GM12878 (cell line): ENCODE measurements at regions not wholly inside any gene's neighbourhood (a gene's known extent, or its start where the extent isn't known, plus 50 kb on each side); places are given as distances from the start of the nearest gene placed in this dataset.

Source experiments
- ATAC-seq: fragments of 200-7000 bp; cut with Tn5 transposase; 3 replicates; pipeline ENCODE4 v1.9.1; 2020; ENCODE audit warnings: mild to moderate bottlenecking, moderate library complexity
- BruUV-seq: library from RNA; stranded (reverse); fragments of 400-500 nt; replicated peaks from 2 replicates; lab custom pipeline; 2021; lab: Mats Ljungman, UMichigan
- CTCF ChIA-PET: fragments of 300-600 bp; sonication (Branson Sonifier 250); formaldehyde crosslinking; extraction: SDS; loops from one replicate; lab custom pipeline; 2021; ENCODE audit warnings: inconsistent platforms; lab: Yijun Ruan, JAX
- POLR2A ChIA-PET: fragments of 350-600 bp; formaldehyde crosslinking; extraction: SDS; loops from one replicate; lab custom pipeline; 2021; ENCODE audit warnings: inconsistent platforms; lab: Charles Lee
- RAD21 ChIA-PET: fragments of 300-600 bp; sonication (Branson Sonifier 250); formaldehyde crosslinking; loops from one replicate; lab custom pipeline; 2023; ENCODE audit warnings: antibody characterized with exemption; ENCODE audit not compliant: unreplicated experiment; lab: Charles Lee
- SMC1A ChIA-PET: fragments of 300-600 bp; sonication (Branson Sonifier 250); formaldehyde crosslinking; loops from one replicate; lab custom pipeline; 2023; ENCODE audit not compliant: unreplicated experiment, uncharacterized antibody; lab: Charles Lee
- DNase-seq: peaks from one replicate; pipeline ENCODE4 v3.0.0-alpha.2; 2011; ENCODE audit warnings: low read depth, low spot score
- FAIRE-seq: peaks from 3 replicates; lab custom pipeline; 2011; peaks lifted over from hg19 to GRCh38; lab: Jason Lieb, UNC
- H2AFZ ChIP-seq: 2 replicates; pipeline ENCODE4 v1.6.0; 2011; ENCODE audit warnings: low read depth, low read length, control low read depth; ENCODE audit not compliant: control insufficient read depth
- H3K27ac ChIP-seq: 2 replicates; pipeline ENCODE4 v1.5.1; 2011; ENCODE audit warnings: control low read depth; ENCODE audit not compliant: control insufficient read depth, insufficient read depth
- H3K27me3 ChIP-seq, 2 experiments: replicated peaks in 1 of 2; 2 replicates each; pipeline versions ENCODE4 v1.6.0 to v1.6.1; 2011; ENCODE audit warnings: low read length in 1 of 2; ENCODE audit not compliant: control insufficient read depth in 2 of 2, insufficient read depth in 2 of 2
- H3K36me3 ChIP-seq, 2 experiments: 2 replicates each; pipeline ENCODE4 v1.5.1; 2011; ENCODE audit warnings: low read length in 1 of 2; ENCODE audit not compliant: control insufficient read depth in 2 of 2, insufficient read depth in 2 of 2
- H3K4me1 ChIP-seq: 2 replicates; pipeline ENCODE4 v1.6.1; 2011; ENCODE audit warnings: mild to moderate bottlenecking, low read length, moderate library complexity, mixed read lengths; ENCODE audit not compliant: control insufficient read depth, insufficient read depth
- H3K4me2 ChIP-seq: 2 replicates; pipeline ENCODE4 v1.6.0; 2011; ENCODE audit warnings: control low read depth; ENCODE audit not compliant: control insufficient read depth, insufficient read depth
- H3K4me3 ChIP-seq: fragments of 200-600 bp; sonication (generic); 2 replicates; pipeline ENCODE4 v1.5.1; 2016
- H3K79me2 ChIP-seq: 2 replicates; pipeline ENCODE4 v1.6.0; 2011; ENCODE audit warnings: low read length; ENCODE audit not compliant: control insufficient read depth, insufficient read depth
- H3K9ac ChIP-seq: 2 replicates; pipeline ENCODE4 v1.8.0; 2011; ENCODE audit warnings: low read length, control low read depth, mixed read lengths; ENCODE audit not compliant: control insufficient read depth, insufficient read depth
- H3K9me3 ChIP-seq: replicated peaks from 3 replicates; pipeline ENCODE4 v1.5.1; 2011; ENCODE audit warnings: mild to moderate bottlenecking, low read length; ENCODE audit not compliant: control insufficient read depth, insufficient read depth
- H4K20me1 ChIP-seq: 2 replicates; pipeline ENCODE4 v1.6.0; 2011; ENCODE audit not compliant: control insufficient read depth, insufficient read depth
- ATF7 ChIP-seq: fragments of 450-650 bp; IDR thresholded peaks from 2 replicates; pipeline ENCODE4 v1.6.1; 2016; ENCODE audit warnings: low read depth, mild to moderate bottlenecking
- CEBPB ChIP-seq, 2 experiments: fragments of 150-350 bp in 1 of 2; IDR thresholded peaks; 2 replicates each; pipeline ENCODE4 v1.6.1; 2012 to 2014; ENCODE audit warnings: low read depth in 2 of 2, low read length in 2 of 2, borderline replicate concordance in 1 of 2, inconsistent platforms in 1 of 2
- CEBPZ ChIP-seq: fragments of 150-350 bp; IDR thresholded peaks from 2 replicates; pipeline ENCODE4 v1.6.1; 2016; ENCODE audit warnings: low read depth, low read length
- CHD1 ChIP-seq: IDR thresholded peaks from 2 replicates; pipeline ENCODE4 v1.6.1; 2012; ENCODE audit warnings: low read depth, low read length, improper control_type of control experiment
- IKZF2 ChIP-seq, 2 experiments: fragments of 450-650 bp; IDR thresholded peaks; 2 replicates each; pipeline ENCODE4 v1.6.1; 2017; ENCODE audit warnings: mild to moderate bottlenecking in 2 of 2, moderate library complexity in 2 of 2
- LARP7 ChIP-seq: fragments of 450-650 bp; IDR thresholded peaks from 2 replicates; pipeline ENCODE4 v1.6.1; 2017; ENCODE audit warnings: mild to moderate bottlenecking
- SREBF2 ChIP-seq: IDR thresholded peaks from 2 replicates; pipeline ENCODE4 v1.6.1; 2012; ENCODE audit warnings: mild to moderate bottlenecking, low read length
- WGBS: methylation state at CpG from one replicate; pipeline ENCODE4 v1.1.6; 2016; ENCODE audit warnings: low lambda C conversion rate; ENCODE audit not compliant: insufficient replicate concordance, insufficient coverage; ENCODE audit errors: missing lambda C conversion rate; 5-methylcytosine and 5-hydroxymethylcytosine counted together
- in situ Hi-C: fragments of 300-500 bp; cut with MboI; formaldehyde crosslinking; loops from 9 replicates; pipeline ENCODE4 v1.14.3; 2018; ENCODE audit warnings: mixed read lengths
- intact Hi-C: fragments of 100-400 bp; cut with micrococcal nuclease; formaldehyde crosslinking; loops from one replicate; pipeline ENCODE4 v1.14.2; 2022; ENCODE audit not compliant: unreplicated experiment

- no peaks in the 10 kb centered on the region for H4K20me1 ChIP-seq
- no peaks in the 10 kb centered on the region for H3K79me2 ChIP-seq
- ChIA-PET SMC1A (no interaction called here), CTCF (interaction anchor here (0.6 kb wide), 1 partner anchor 254 kb away, joined by 3 read pairs; no protein-coding TSS in a partner anchor), POLR2A (no interaction called here), RAD21 (no interaction called here)
- FAIRE-seq: no peak
- WGBS: 80% methylated on average over 14 of the region's 14 CpGs
- no peak overlapping the region for H3K27ac ChIP-seq
- BruUV-seq: no TSS peak
- no peak overlapping the region for H3K4me3 ChIP-seq
- no peak overlapping the region for H3K9ac ChIP-seq
- no peak for TF ChIP-seq ATF7
- TF ChIP-seq CHD1: no peak
- TF ChIP-seq IKZF2 (IDR thresholded peaks at IDR 0.05): no peak
- peaks cover 4% of the 10 kb centered on the region; the same call in 1 of the 3 replicates for H3K9me3 ChIP-seq
- ATAC-seq: no peak
- no peak overlapping the region for H3K4me2 ChIP-seq
- no peaks in the 10 kb centered on the region for H3K27me3 ChIP-seq
- intact Hi-C loops: no loop called here
- in situ Hi-C loops: no loop called here
- no peaks in the 10 kb centered on the region for H3K4me1 ChIP-seq
- DNase-seq: no peak
- H3K36me3 ChIP-seq: peaks cover 0 to 3% of the 10 kb centered on the region in 2 experiments; a peak in 2 of 4 replicates
- no peak overlapping the region for H2AFZ ChIP-seq
These were observed 219.0 kb downstream of the BRD1 start for GRCh38 chr22:49608660-49609059.

- 77% methylated on average over 8 of the region's 8 CpGs for WGBS
- intact Hi-C loops: no loop called here
- no TSS peak for BruUV-seq
These were observed 219.4 kb downstream of the BRD1 start for GRCh38 chr22:49608228-49608627.

More at GRCh38 chr22:49608228-49608627, 219.4 kb downstream of the BRD1 start:
- Histone ChIP-seq H3K9ac (no peak overlapping the region), H3K79me2 (no peaks in the 10 kb centered on the region), H4K20me1 (no peaks in the 10 kb centered on the region), H3K4me3 (no peak overlapping the region), H3K27ac (no peak overlapping the region), H3K4me1 (no peaks in the 10 kb centered on the region), H3K27me3 (no peaks in the 10 kb centered on the region), H3K36me3 (peaks cover 0 to 3% of the 10 kb centered on the region in 2 experiments; a peak in 2 of 4 replicates), H2AFZ (no peak overlapping the region), H3K4me2 (no peak overlapping the region), H3K9me3 (peaks cover 4% of the 10 kb centered on the region; the same call in 1 of the 3 replicates)
- FAIRE-seq (no peak), ATAC-seq (no peak), DNase-seq (no peak)
- in situ Hi-C loops: no loop called here
- ChIA-PET RAD21 (no interaction called here), SMC1A (no interaction called here), CTCF (no interaction called here), POLR2A (no interaction called here)
- no peak for TF ChIP-seq LARP7
- no peak for TF ChIP-seq CEBPZ
- TF ChIP-seq CEBPB (IDR thresholded peaks at IDR 0.05; ENCODE audit: borderline replicate concordance in 1 of 2, low read depth in 2 of 2, low read length in 2 of 2): no peak
- no peak for TF ChIP-seq SREBF2
